ENCODE measurements at regions not wholly inside any gene's neighbourhood (a gene's known extent, or its start where the extent isn't known, plus 50 kb on each side); places are given as distances from the start of the nearest gene placed in this dataset.

- Histone ChIP-seq H3K36me3 (ENCODE audit: insufficient read depth, low read length, poor library complexity, severe bottlenecking) (no peaks in the 10 kb centered on the region), H3K4me3 (ENCODE audit: low read depth, low read length, poor library complexity, severe bottlenecking) (no peak overlapping the region), H3K9me3 (ENCODE audit: low read depth, low read length, poor library complexity, severe bottlenecking) (no peaks in the 10 kb centered on the region), H3K4me1 (ENCODE audit: insufficient read depth, low read length, poor library complexity, severe bottlenecking) (no peaks in the 10 kb centered on the region), H3K27me3 (replicated peaks; ENCODE audit: insufficient read depth, low read depth, low read length, poor library complexity) (no peaks in the 10 kb centered on the region), H3K27ac (ENCODE audit: low read depth, low read length, poor library complexity, severe bottlenecking) (no peak overlapping the region)
- DNase-seq (ENCODE audit: low spot score): no peak
- ChIA-PET CTCF (no interaction called here), POLR2A (ENCODE audit: low non-redundant PET) (no interaction called here)
- intact Hi-C loops (cut with micrococcal nuclease; ENCODE audit: unreplicated experiment): no loop called here
- no peak for TF ChIP-seq EZH2 (IDR thresholded peaks at IDR 0.05; ENCODE audit: borderline replicate concordance, low read depth, low read length, poor library complexity, severe bottlenecking)
- no peak for TF ChIP-seq CTCF (conservative IDR thresholded peaks at IDR 0.05; ENCODE audit: low read depth, low read length)
- no TSS peak for BruUV-seq (replicated peaks)
These were observed 232.5 kb upstream of the PRR16 start for GRCh38 chr5:120231563-120231962.

- intact Hi-C loops (cut with micrococcal nuclease; ENCODE audit: unreplicated experiment): no loop called here
- Histone ChIP-seq H3K9me3 (ENCODE audit: low read depth, low read length, poor library complexity, severe bottlenecking) (no peaks in the 10 kb centered on the region), H3K36me3 (ENCODE audit: insufficient read depth, low read length, poor library complexity, severe bottlenecking) (no peaks in the 10 kb centered on the region), H3K27me3 (replicated peaks; ENCODE audit: insufficient read depth, low read depth, low read length, poor library complexity) (no peaks in the 10 kb centered on the region), H3K4me3 (ENCODE audit: low read depth, low read length, poor library complexity, severe bottlenecking) (no peak overlapping the region), H3K27ac (ENCODE audit: low read depth, low read length, poor library complexity, severe bottlenecking) (no peak overlapping the region), H3K4me1 (ENCODE audit: insufficient read depth, low read length, poor library complexity, severe bottlenecking) (no peaks in the 10 kb centered on the region)
- ChIA-PET CTCF (no interaction called here), POLR2A (ENCODE audit: low non-redundant PET) (no interaction called here)
- BruUV-seq (replicated peaks): no TSS peak
- DNase-seq (ENCODE audit: low spot score): no peak
- TF ChIP-seq CTCF (conservative IDR thresholded peaks at IDR 0.05; ENCODE audit: low read depth, low read length): no peak
- no peak for TF ChIP-seq EZH2 (IDR thresholded peaks at IDR 0.05; ENCODE audit: borderline replicate concordance, low read depth, low read length, poor library complexity, severe bottlenecking)
These were observed 227.7 kb upstream of the PRR16 start for GRCh38 chr5:120236360-120236759.

DNA sequence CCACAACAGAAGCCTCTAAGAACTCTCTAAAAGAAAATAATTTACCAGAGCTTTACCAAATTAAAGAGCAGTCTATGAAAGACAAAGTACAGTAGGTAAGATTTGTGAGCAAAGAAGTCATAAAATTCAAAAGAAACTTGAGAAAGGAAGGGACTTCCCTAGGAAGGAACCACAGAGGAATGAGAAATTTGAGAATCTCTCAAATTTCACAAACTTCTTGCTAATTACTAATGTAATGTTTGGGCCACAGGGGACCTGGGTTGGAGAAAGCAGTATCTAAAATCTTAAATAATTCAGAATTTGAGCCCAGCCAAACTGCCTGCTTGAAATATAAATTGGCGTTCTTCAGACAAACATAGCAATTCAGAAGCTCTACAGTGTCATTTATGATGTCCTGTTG is 225.0 kb upstream of the PRR16 start:
- TF ChIP-seq CTCF (conservative IDR thresholded peaks at IDR 0.05; ENCODE audit: low read depth, low read length) (no peak), EZH2 (IDR thresholded peaks at IDR 0.05; ENCODE audit: borderline replicate concordance, low read depth, low read length, poor library complexity, severe bottlenecking) (no peak)
- Histone ChIP-seq H3K4me3 (ENCODE audit: low read depth, low read length, poor library complexity, severe bottlenecking) (no peak overlapping the region), H3K4me1 (ENCODE audit: insufficient read depth, low read length, poor library complexity, severe bottlenecking) (no peaks in the 10 kb centered on the region), H3K36me3 (ENCODE audit: insufficient read depth, low read length, poor library complexity, severe bottlenecking) (no peaks in the 10 kb centered on the region), H3K27me3 (replicated peaks; ENCODE audit: insufficient read depth, low read depth, low read length, poor library complexity) (no peaks in the 10 kb centered on the region), H3K9me3 (ENCODE audit: low read depth, low read length, poor library complexity, severe bottlenecking) (no peaks in the 10 kb centered on the region), H3K27ac (ENCODE audit: low read depth, low read length, poor library complexity, severe bottlenecking) (no peak overlapping the region)
- POLR2A ChIA-PET (ENCODE audit: low non-redundant PET): no interaction called here
- CTCF ChIA-PET: no interaction called here
- no peak for DNase-seq (ENCODE audit: low spot score)
- intact Hi-C loops (cut with micrococcal nuclease; ENCODE audit: unreplicated experiment): no loop called here
- no TSS peak for BruUV-seq (replicated peaks)
